ENCODE measurements at regions not wholly inside any gene's neighbourhood (a gene's known extent, or its start where the extent isn't known, plus 50 kb on each side); places are given as distances from the start of the nearest gene placed in this dataset.

DNA sequence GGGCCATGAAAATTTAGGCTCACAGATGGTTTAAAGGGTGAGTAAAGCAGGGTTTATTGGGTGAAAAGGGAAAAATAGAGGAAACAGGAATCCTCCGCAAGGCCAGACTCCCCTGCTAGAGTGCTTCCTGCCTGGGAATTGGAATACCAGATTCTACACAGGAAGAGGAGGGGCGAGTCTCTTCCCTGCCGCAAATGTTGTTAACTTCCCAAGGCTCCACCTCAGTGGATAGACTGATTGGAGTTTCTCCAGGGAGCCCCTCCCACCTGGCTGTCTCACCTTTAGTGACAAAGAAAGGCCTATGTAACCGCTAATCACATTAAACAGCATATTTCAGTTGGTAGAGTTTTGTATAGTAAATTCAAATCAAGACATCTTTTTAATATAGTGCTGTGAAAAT is 1450.1 kb downstream of the KCNT2 start:
- Histone ChIP-seq H3K27ac (ENCODE audit: low read depth, low read length, severe bottlenecking) (no peak overlapping the region), H3K9me3 (ENCODE audit: control insufficient read depth, low read length) (no peaks in the 10 kb centered on the region), H3K36me3 (ENCODE audit: control insufficient read depth, insufficient read depth, low read length) (no peaks in the 10 kb centered on the region), H3K4me3 (ENCODE audit: extremely low read depth, insufficient read depth, low read length, poor library complexity, severe bottlenecking) (no peak overlapping the region), H3K4me1 (ENCODE audit: control insufficient read depth, insufficient read depth, low read length, poor library complexity, severe bottlenecking) (no peaks in the 10 kb centered on the region)
- WGBS, 2 experiments (ENCODE audit: insufficient coverage in 2 of 2) = 88 to 90% methylated on average over 1 to 3 of the region's 4 CpGs

DNA sequence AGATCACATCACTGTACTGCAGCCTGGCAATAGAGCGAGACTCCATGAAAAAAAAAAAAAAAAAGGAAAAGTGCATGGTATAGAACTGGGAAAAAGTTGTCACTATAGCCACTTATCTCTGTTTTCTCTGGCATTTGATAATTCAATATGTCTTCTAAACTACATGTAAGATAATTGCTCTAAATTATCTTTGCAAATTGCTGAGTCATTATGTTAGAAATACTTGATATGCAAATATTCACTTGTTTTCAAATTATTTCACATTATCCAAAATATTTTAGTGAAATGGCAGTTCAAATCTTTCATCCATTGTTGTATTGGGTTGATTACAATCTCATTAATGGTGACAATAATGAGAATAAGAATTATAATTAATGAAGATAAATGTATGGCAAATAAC is 1455.1 kb downstream of the KCNT2 start:
- WGBS, 2 experiments (ENCODE audit: insufficient coverage in 2 of 2) = no CpG with 5 or more reads among the region's 1 CpG
- no peaks in the 10 kb centered on the region for H3K9me3 ChIP-seq (ENCODE audit: control insufficient read depth, low read length)
- no peak overlapping the region for H3K4me3 ChIP-seq (ENCODE audit: extremely low read depth, insufficient read depth, low read length, poor library complexity, severe bottlenecking)
- H3K4me1 ChIP-seq (ENCODE audit: control insufficient read depth, insufficient read depth, low read length, poor library complexity, severe bottlenecking) = no peaks in the 10 kb centered on the region
- no peaks in the 10 kb centered on the region for H3K36me3 ChIP-seq (ENCODE audit: control insufficient read depth, insufficient read depth, low read length)
- H3K27ac ChIP-seq (ENCODE audit: low read depth, low read length, severe bottlenecking) = no peak overlapping the region

DNA sequence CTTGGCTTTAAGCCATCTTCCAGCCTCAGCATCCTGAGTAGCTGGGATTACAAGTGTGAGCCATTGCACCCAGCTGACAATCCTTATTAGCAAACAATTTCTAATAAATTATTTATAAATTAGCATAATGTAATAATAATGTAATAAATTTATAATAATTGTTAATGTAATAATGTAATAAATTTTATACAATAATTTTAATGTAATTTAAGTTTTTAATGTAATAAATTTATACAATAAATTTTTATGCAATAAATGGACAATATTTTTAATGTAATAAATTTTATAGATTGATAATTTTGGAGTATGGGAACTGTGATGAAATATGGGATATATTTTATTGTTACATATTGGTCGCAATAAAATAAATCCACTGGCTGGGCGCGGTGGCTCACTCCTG is 1457.5 kb downstream of the KCNT2 start:
- H3K4me3 ChIP-seq (ENCODE audit: extremely low read depth, insufficient read depth, low read length, poor library complexity, severe bottlenecking) = no peak overlapping the region
- H3K4me1 ChIP-seq (ENCODE audit: control insufficient read depth, insufficient read depth, low read length, poor library complexity, severe bottlenecking) = no peaks in the 10 kb centered on the region
- H3K27ac ChIP-seq (ENCODE audit: low read depth, low read length, severe bottlenecking) = no peak overlapping the region
- 83 to 96% methylated on average over 1 to 3 of the region's 3 CpGs for WGBS, 2 experiments (ENCODE audit: insufficient coverage in 2 of 2)
- no peaks in the 10 kb centered on the region for H3K36me3 ChIP-seq (ENCODE audit: control insufficient read depth, insufficient read depth, low read length)
- no peaks in the 10 kb centered on the region for H3K9me3 ChIP-seq (ENCODE audit: control insufficient read depth, low read length)

- H3K9me3 ChIP-seq (ENCODE audit: control insufficient read depth, low read length) = no peaks in the 10 kb centered on the region
- no peak overlapping the region for H3K27ac ChIP-seq (ENCODE audit: low read depth, low read length, severe bottlenecking)
- no peaks in the 10 kb centered on the region for H3K36me3 ChIP-seq (ENCODE audit: control insufficient read depth, insufficient read depth, low read length)
- no CpG with 5 or more reads among the region's 2 CpGs for WGBS, 2 experiments (ENCODE audit: insufficient coverage in 2 of 2)
- no peaks in the 10 kb centered on the region for H3K4me1 ChIP-seq (ENCODE audit: control insufficient read depth, insufficient read depth, low read length, poor library complexity, severe bottlenecking)
- H3K4me3 ChIP-seq (ENCODE audit: extremely low read depth, insufficient read depth, low read length, poor library complexity, severe bottlenecking) = no peak overlapping the region
Observed at GRCh38 chr1:195141294-195141693, 1466.9 kb downstream of the KCNT2 start.

DNA sequence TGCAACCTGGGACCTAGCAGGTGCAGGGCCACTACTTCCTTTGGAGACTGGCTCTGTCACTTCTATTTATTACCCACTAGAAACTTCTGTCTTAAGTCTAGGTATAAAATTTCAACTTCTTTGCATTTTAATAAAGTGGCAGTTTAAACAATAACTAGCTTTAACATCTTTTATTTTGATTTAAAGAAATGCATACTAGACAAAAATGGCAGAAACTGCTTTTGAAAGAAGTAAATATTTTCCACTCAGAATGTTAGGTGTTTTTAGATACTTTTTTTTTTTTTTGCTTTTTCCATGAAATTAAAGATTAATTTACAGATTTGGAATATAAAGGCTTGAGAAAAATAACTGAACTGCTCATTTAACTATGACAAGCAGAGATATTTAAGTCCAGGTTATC is 1477.6 kb downstream of the KCNT2 start:
- H3K9me3 ChIP-seq (ENCODE audit: control insufficient read depth, low read length) = no peaks in the 10 kb centered on the region
- H3K27ac ChIP-seq (ENCODE audit: low read depth, low read length, severe bottlenecking) = no peak overlapping the region
- no peaks in the 10 kb centered on the region for H3K4me1 ChIP-seq (ENCODE audit: control insufficient read depth, insufficient read depth, low read length, poor library complexity, severe bottlenecking)
- no peaks in the 10 kb centered on the region for H3K36me3 ChIP-seq (ENCODE audit: control insufficient read depth, insufficient read depth, low read length)
- no peak overlapping the region for H3K4me3 ChIP-seq (ENCODE audit: extremely low read depth, insufficient read depth, low read length, poor library complexity, severe bottlenecking)

DNA sequence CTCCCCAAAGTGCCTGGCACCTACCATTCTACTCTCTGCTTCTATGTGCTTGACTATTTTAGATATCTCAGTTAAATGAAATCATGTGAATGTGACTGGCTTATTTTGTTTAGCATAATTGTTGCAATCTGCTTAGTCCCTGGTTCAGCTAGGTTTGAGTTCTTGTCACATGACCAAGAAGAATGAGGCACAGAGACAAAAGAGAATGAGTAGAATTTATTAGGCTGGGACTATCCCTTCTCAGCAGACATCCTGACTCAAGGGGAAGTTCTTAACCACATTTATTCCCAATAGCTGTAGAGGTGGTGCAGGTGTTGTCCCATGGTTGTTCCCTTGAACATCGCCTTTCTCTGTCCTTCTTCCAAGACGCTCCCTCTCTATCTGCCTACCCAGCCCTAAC is 1485.7 kb downstream of the KCNT2 start:
- Histone ChIP-seq H3K36me3 (ENCODE audit: control insufficient read depth, insufficient read depth, low read length) (no peaks in the 10 kb centered on the region), H3K27ac (ENCODE audit: low read depth, low read length, severe bottlenecking) (no peak overlapping the region), H3K4me3 (ENCODE audit: extremely low read depth, insufficient read depth, low read length, poor library complexity, severe bottlenecking) (no peak overlapping the region), H3K4me1 (ENCODE audit: control insufficient read depth, insufficient read depth, low read length, poor library complexity, severe bottlenecking) (no peaks in the 10 kb centered on the region), H3K9me3 (ENCODE audit: control insufficient read depth, low read length) (no peaks in the 10 kb centered on the region)
- WGBS, 2 experiments (ENCODE audit: insufficient coverage in 2 of 2) = 100% methylated on average over 1 of the region's 2 CpGs; no CpG with 5 or more reads in 1 of the 2 experiments

DNA sequence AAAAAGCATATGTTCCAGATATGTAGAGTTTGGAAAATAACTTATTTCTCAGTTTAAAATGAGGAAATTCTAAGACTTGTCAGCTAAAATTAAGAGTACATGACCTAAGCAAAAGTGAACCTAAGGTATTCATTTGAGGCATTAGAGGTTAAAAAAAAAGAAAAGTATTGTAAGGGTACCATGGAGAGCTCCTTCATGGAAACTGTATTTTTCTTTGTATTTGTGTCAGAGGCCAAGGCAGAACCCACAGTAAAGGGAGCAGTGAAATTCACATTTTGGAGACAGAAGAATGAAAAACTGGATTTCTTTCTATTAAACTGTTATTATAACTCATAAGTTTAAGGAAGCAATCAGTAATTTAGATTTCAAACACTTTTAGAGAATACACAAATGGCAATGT is 1494.8 kb downstream of the KCNT2 start:
- H3K9me3 ChIP-seq (ENCODE audit: control insufficient read depth, low read length) = no peaks in the 10 kb centered on the region
- no peaks in the 10 kb centered on the region for H3K36me3 ChIP-seq (ENCODE audit: control insufficient read depth, insufficient read depth, low read length)
- no peak overlapping the region for H3K4me3 ChIP-seq (ENCODE audit: extremely low read depth, insufficient read depth, low read length, poor library complexity, severe bottlenecking)
- H3K4me1 ChIP-seq (ENCODE audit: control insufficient read depth, insufficient read depth, low read length, poor library complexity, severe bottlenecking) = no peaks in the 10 kb centered on the region
- H3K27ac ChIP-seq (ENCODE audit: low read depth, low read length, severe bottlenecking) = no peak overlapping the region

DNA sequence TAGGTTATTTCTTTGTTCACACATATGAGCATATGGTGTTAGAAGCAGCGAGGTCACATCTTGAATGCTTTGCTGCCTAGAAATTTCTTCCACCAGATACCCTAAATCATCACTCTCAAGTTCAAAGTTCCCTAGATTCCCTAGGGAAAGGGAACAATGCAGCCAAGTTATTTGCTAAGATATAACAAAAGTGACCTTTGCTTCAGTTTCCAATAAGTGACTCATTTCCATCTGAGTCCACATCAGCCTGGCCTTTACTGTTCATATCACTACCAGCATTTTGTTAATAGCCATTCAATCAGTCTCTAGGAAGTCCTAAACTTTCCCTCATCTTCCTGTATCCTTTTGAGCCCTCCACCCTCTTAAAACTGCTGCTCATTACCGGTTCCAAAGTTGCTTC is 1502.5 kb downstream of the KCNT2 start:
- Histone ChIP-seq H3K9me3 (ENCODE audit: control insufficient read depth, low read length) (no peaks in the 10 kb centered on the region), H3K27ac (ENCODE audit: low read depth, low read length, severe bottlenecking) (no peak overlapping the region), H3K4me1 (ENCODE audit: control insufficient read depth, insufficient read depth, low read length, poor library complexity, severe bottlenecking) (no peaks in the 10 kb centered on the region), H3K36me3 (ENCODE audit: control insufficient read depth, insufficient read depth, low read length) (no peaks in the 10 kb centered on the region), H3K4me3 (ENCODE audit: extremely low read depth, insufficient read depth, low read length, poor library complexity, severe bottlenecking) (no peak overlapping the region)
- 0% methylated on average over 1 of the region's 2 CpGs; no CpG with 5 or more reads in 1 of the 2 experiments for WGBS, 2 experiments (ENCODE audit: insufficient coverage in 2 of 2)

- Histone ChIP-seq H3K27ac (ENCODE audit: low read depth, low read length, severe bottlenecking) (no peak overlapping the region), H3K36me3 (ENCODE audit: control insufficient read depth, insufficient read depth, low read length) (no peaks in the 10 kb centered on the region), H3K4me3 (ENCODE audit: extremely low read depth, insufficient read depth, low read length, poor library complexity, severe bottlenecking) (no peak overlapping the region), H3K4me1 (ENCODE audit: control insufficient read depth, insufficient read depth, low read length, poor library complexity, severe bottlenecking) (no peaks in the 10 kb centered on the region), H3K9me3 (ENCODE audit: control insufficient read depth, low read length) (no peaks in the 10 kb centered on the region)
- WGBS, 2 experiments (ENCODE audit: insufficient coverage in 2 of 2) = 40 to 80% methylated on average over 1 to 2 of the region's 2 CpGs
Observed at GRCh38 chr1:195105281-195105680, 1503.0 kb downstream of the KCNT2 start.

GRCh38 chr1:195097316-195097715 is 1510.9 kb downstream of the KCNT2 start:
- no peaks in the 10 kb centered on the region for H3K36me3 ChIP-seq (ENCODE audit: control insufficient read depth, insufficient read depth, low read length)
- no peak overlapping the region for H3K4me3 ChIP-seq (ENCODE audit: extremely low read depth, insufficient read depth, low read length, poor library complexity, severe bottlenecking)
- no peak overlapping the region for H3K27ac ChIP-seq (ENCODE audit: low read depth, low read length, severe bottlenecking)
- H3K4me1 ChIP-seq (ENCODE audit: control insufficient read depth, insufficient read depth, low read length, poor library complexity, severe bottlenecking) = no peaks in the 10 kb centered on the region
- 84 to 100% methylated on average over 1 to 4 of the region's 4 CpGs for WGBS, 2 experiments (ENCODE audit: insufficient coverage in 2 of 2)
- H3K9me3 ChIP-seq (ENCODE audit: control insufficient read depth, low read length) = no peaks in the 10 kb centered on the region

- Histone ChIP-seq H3K9me3 (ENCODE audit: control insufficient read depth, low read length) (no peaks in the 10 kb centered on the region), H3K27ac (ENCODE audit: low read depth, low read length, severe bottlenecking) (no peak overlapping the region), H3K4me1 (ENCODE audit: control insufficient read depth, insufficient read depth, low read length, poor library complexity, severe bottlenecking) (no peaks in the 10 kb centered on the region), H3K4me3 (ENCODE audit: extremely low read depth, insufficient read depth, low read length, poor library complexity, severe bottlenecking) (no peak overlapping the region), H3K36me3 (ENCODE audit: control insufficient read depth, insufficient read depth, low read length) (no peaks in the 10 kb centered on the region)
- 72 to 85% methylated on average over 8 of the region's 9 CpGs for WGBS, 2 experiments (ENCODE audit: insufficient coverage in 2 of 2)
Observed at GRCh38 chr1:195096051-195096521, 1512.2 kb downstream of the KCNT2 start.

DNA sequence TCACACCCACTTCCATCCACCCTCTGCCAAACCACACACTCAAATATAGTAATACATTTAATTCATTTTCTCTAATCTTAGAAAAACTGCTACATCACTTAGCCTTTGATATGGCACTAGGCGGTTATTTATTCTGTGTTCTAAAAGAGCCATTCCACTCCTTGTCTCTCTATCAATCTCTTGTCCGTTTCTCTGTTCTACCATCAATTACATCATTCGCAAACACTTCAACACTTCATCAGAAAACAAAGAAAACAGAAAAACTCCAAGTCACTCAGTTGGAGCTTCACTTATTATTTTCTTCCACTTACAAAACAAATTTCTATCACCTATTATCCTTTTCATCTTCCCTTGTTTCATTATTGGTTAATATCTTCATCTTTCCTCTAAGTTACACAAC is 1523.0 kb downstream of the KCNT2 start:
- WGBS, 2 experiments (ENCODE audit: insufficient coverage in 2 of 2) = 84 to 96% methylated on average over 3 of the region's 3 CpGs
- no peaks in the 10 kb centered on the region for H3K4me1 ChIP-seq (ENCODE audit: control insufficient read depth, insufficient read depth, low read length, poor library complexity, severe bottlenecking)
- no peaks in the 10 kb centered on the region for H3K9me3 ChIP-seq (ENCODE audit: control insufficient read depth, low read length)
- H3K36me3 ChIP-seq (ENCODE audit: control insufficient read depth, insufficient read depth, low read length) = no peaks in the 10 kb centered on the region
- no peak overlapping the region for H3K27ac ChIP-seq (ENCODE audit: low read depth, low read length, severe bottlenecking)
- no peak overlapping the region for H3K4me3 ChIP-seq (ENCODE audit: extremely low read depth, insufficient read depth, low read length, poor library complexity, severe bottlenecking)
